PFSK-1 (cell line): ENCODE measurements at regions not wholly inside any gene's neighbourhood (a gene's known extent, or its start where the extent isn't known, plus 50 kb on each side); places are given as distances from the start of the nearest gene placed in this dataset.

Source experiments
- FOXP2 ChIP-seq: optimal IDR thresholded peaks from 2 replicates; pipeline ENCODE3; 2011; ENCODE audit warnings: borderline replicate concordance, control low read depth, inconsistent platforms; ENCODE audit not compliant: insufficient read depth; ENCODE audit errors: extremely low read length, extremely low read depth
- POLR2AphosphoS5 ChIP-seq: IDR thresholded peaks from 2 replicates; pipeline ENCODE4 v1.6.1; 2012; ENCODE audit warnings: low read depth, mild to moderate bottlenecking, control low read depth, low read length, moderate library complexity
- SIN3A ChIP-seq: IDR thresholded peaks from 2 replicates; pipeline ENCODE4 v1.6.1; 2012; ENCODE audit warnings: mild to moderate bottlenecking, low read length, moderate library complexity, borderline replicate concordance; ENCODE audit not compliant: insufficient read depth
- TAF1 ChIP-seq: IDR thresholded peaks from 2 replicates; pipeline ENCODE4 v1.6.1; 2012; ENCODE audit warnings: low read length, control low read depth, borderline replicate concordance; ENCODE audit not compliant: insufficient read depth
- TF ChIP-seq, protein P1 (sequence below), 2 experiments: IDR thresholded peaks; 2 replicates each; pipeline versions ENCODE4 v1.6.1 to v1.8.0; 2011 to 2012; ENCODE audit warnings: low read depth in 2 of 2, low read length in 2 of 2, control low read depth in 1 of 2, inconsistent platforms in 1 of 2, mild to moderate bottlenecking in 1 of 2, moderate library complexity in 1 of 2; ENCODE audit not compliant: insufficient read depth in 1 of 2

- TF ChIP-seq POLR2AphosphoS5, result no peak
- TF ChIP-seq, protein P1, sequence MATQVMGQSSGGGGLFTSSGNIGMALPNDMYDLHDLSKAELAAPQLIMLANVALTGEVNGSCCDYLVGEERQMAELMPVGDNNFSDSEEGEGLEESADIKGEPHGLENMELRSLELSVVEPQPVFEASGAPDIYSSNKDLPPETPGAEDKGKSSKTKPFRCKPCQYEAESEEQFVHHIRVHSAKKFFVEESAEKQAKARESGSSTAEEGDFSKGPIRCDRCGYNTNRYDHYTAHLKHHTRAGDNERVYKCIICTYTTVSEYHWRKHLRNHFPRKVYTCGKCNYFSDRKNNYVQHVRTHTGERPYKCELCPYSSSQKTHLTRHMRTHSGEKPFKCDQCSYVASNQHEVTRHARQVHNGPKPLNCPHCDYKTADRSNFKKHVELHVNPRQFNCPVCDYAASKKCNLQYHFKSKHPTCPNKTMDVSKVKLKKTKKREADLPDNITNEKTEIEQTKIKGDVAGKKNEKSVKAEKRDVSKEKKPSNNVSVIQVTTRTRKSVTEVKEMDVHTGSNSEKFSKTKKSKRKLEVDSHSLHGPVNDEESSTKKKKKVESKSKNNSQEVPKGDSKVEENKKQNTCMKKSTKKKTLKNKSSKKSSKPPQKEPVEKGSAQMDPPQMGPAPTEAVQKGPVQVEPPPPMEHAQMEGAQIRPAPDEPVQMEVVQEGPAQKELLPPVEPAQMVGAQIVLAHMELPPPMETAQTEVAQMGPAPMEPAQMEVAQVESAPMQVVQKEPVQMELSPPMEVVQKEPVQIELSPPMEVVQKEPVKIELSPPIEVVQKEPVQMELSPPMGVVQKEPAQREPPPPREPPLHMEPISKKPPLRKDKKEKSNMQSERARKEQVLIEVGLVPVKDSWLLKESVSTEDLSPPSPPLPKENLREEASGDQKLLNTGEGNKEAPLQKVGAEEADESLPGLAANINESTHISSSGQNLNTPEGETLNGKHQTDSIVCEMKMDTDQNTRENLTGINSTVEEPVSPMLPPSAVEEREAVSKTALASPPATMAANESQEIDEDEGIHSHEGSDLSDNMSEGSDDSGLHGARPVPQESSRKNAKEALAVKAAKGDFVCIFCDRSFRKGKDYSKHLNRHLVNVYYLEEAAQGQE (IDR thresholded peaks at IDR 0.05; ENCODE audit: insufficient read depth in 1 of 2, low read depth in 2 of 2, low read length in 2 of 2), result no peak
- TF ChIP-seq FOXP2, result no peak
- no peak for TF ChIP-seq SIN3A
- no peak for TF ChIP-seq TAF1
Observed at GRCh38 chr20:39588148-39588757, 626.1 kb downstream of the DHX35 start.

DNA sequence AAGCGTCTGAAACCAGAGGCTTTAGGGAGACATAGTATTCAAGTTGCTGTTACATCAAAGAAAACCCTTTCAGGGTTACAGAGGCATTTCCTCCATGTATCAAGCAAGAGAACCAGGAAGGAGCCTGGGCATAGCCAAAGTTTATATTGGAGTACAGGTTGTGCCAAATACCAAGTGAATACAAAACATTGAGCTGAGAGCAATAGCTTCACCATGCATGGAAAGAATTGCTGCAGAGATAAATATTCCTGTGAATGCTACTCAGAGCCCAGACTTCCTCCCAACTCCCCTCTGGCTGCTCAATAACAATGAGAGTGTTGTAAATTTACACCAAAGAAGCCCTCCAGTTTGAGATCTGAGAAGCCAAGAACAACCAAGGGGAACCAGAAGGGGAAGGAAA is 618.9 kb downstream of the DHX35 start:
- TF ChIP-seq FOXP2 (no peak), POLR2AphosphoS5 (no peak), TAF1 (no peak), SIN3A (no peak)
- TF ChIP-seq, protein P1 (IDR thresholded peaks at IDR 0.05; ENCODE audit: insufficient read depth in 1 of 2, low read depth in 2 of 2, low read length in 2 of 2), result no peak

- TF ChIP-seq TAF1 (no peak), SIN3A (no peak), POLR2AphosphoS5 (no peak), FOXP2 (no peak)
- TF ChIP-seq, protein P1 (IDR thresholded peaks at IDR 0.05; ENCODE audit: insufficient read depth in 1 of 2, low read depth in 2 of 2, low read length in 2 of 2), result no peak
Observed at GRCh38 chr20:39576771-39577170, 614.6 kb downstream of the DHX35 start.

GRCh38 chr20:39574061-39574460 is 611.9 kb downstream of the DHX35 start:
- TF ChIP-seq SIN3A (no peak), TAF1 (no peak), FOXP2 (no peak)

GRCh38 chr20:39571171-39571570 is 609.0 kb downstream of the DHX35 start:
- TF ChIP-seq POLR2AphosphoS5 (no peak), TAF1 (no peak), SIN3A (no peak), FOXP2 (no peak)
- TF ChIP-seq, protein P1 (IDR thresholded peaks at IDR 0.05; ENCODE audit: insufficient read depth in 1 of 2, low read depth in 2 of 2, low read length in 2 of 2), result no peak
